GM12864 (cell line): ENCODE measurements at regions not wholly inside any gene's neighbourhood (a gene's known extent, or its start where the extent isn't known, plus 50 kb on each side); places are given as distances from the start of the nearest gene placed in this dataset.
A peak's percentile ranks its signal among the peaks of the same experiment; 100 is the strongest.
"Not testable (repeated sequence)": the region's sequence is repeated elsewhere in the genome, so short reads cannot be mapped to it uniquely, and the experiment has no call there.

Experiments
- DNase-seq: peaks from one replicate; pipeline ENCODE4 v3.0.0-alpha.2; 2011; ENCODE audit warnings: low read depth
- H3K4me3 ChIP-seq: 2 replicates; pipeline ENCODE4 v1.5.1; 2011; ENCODE audit warnings: mild to moderate bottlenecking, low read depth, low read length, control low read depth
- CTCF ChIP-seq: IDR thresholded peaks from 2 replicates; pipeline ENCODE4 v1.5.1; 2011; ENCODE audit warnings: low read depth, mild to moderate bottlenecking, moderate library complexity, low read length, control low read depth, inconsistent platforms; ENCODE audit errors: missing control alignments

GRCh38 chr1:114032271-114033215, 53.3 kb downstream of the OLFML3 start:
- H3K4me3 ChIP-seq, result no peak overlapping the region
- no peak for DNase-seq
- no peak for TF ChIP-seq CTCF

GRCh38 chr1:114033216-114033706, 54.0 kb downstream of the OLFML3 start:
- DNase-seq, result no peak
- no peak overlapping the region for H3K4me3 ChIP-seq
- TF ChIP-seq CTCF, result peak; percentile 54

- no peak for DNase-seq
- H3K4me3 ChIP-seq, result no peak overlapping the region
- no peak for TF ChIP-seq CTCF
Observed at GRCh38 chr1:114033961-114034360, 54.7 kb downstream of the OLFML3 start.

- no peak for TF ChIP-seq CTCF
- no peak overlapping the region for H3K4me3 ChIP-seq
- DNase-seq, result no peak
Observed at GRCh38 chr1:114034567-114035303, 55.5 kb downstream of the OLFML3 start.

GRCh38 chr1:114035304-114035700, 56.0 kb downstream of the OLFML3 start:
- H3K4me3 ChIP-seq, result no peak overlapping the region
- no peak for DNase-seq
- TF ChIP-seq CTCF, result no peak

- H3K4me3 ChIP-seq, DNase-seq: not testable (repeated sequence)
Observed at GRCh38 chr1:114036841-114037630, 57.8 kb downstream of the OLFML3 start.

GRCh38 chr1:114037631-114037890, 58.3 kb downstream of the OLFML3 start:
- no peak overlapping the region for H3K4me3 ChIP-seq
- TF ChIP-seq CTCF, result no peak
- DNase-seq, result no peak
